Osteoblast (primary cell): ENCODE measurements at regions not wholly inside any gene's neighbourhood (a gene's known extent, or its start where the extent isn't known, plus 50 kb on each side); places are given as distances from the start of the nearest gene placed in this dataset.

Experiments used
- DNase-seq: peaks from one replicate; pipeline ENCODE4 v3.0.0; 2011; ENCODE audit warnings: low spot score, mixed read lengths; ENCODE audit not compliant: insufficient read length; ENCODE audit errors: missing footprints
- H2AFZ ChIP-seq: 2 replicates; pipeline ENCODE4 v1.6.0; 2011; ENCODE audit warnings: mild to moderate bottlenecking, low read length
- H3K27ac ChIP-seq: 2 replicates; pipeline ENCODE4 v1.5.1; 2011; ENCODE audit warnings: mild to moderate bottlenecking, low read depth, low read length, moderate library complexity
- H3K27me3 ChIP-seq: 2 replicates; pipeline ENCODE4 v1.6.0; 2012; ENCODE audit warnings: mild to moderate bottlenecking, control low read depth, inconsistent platforms, low read length, moderate library complexity; ENCODE audit not compliant: insufficient read depth
- H3K36me3 ChIP-seq: 2 replicates; pipeline ENCODE4 v1.5.1; 2011; ENCODE audit warnings: mild to moderate bottlenecking, low read length, control low read depth, moderate library complexity; ENCODE audit not compliant: insufficient read depth
- H3K4me1 ChIP-seq: 2 replicates; pipeline ENCODE4 v1.5.1; 2011; ENCODE audit warnings: mild to moderate bottlenecking, low read length, control low read depth, moderate library complexity; ENCODE audit not compliant: insufficient read depth
- H3K4me2 ChIP-seq: 2 replicates; pipeline ENCODE4 v1.6.0; 2011; ENCODE audit warnings: mild to moderate bottlenecking, low read length; ENCODE audit not compliant: insufficient read depth
- H3K4me3 ChIP-seq: fragments of 200-600 bp; sonication (generic); 3 replicates; pipeline ENCODE4 v1.5.1; 2012; ENCODE audit warnings: mild to moderate bottlenecking, low read length, inconsistent platforms; ENCODE audit not compliant: insufficient read depth
- H3K79me2 ChIP-seq: 2 replicates; pipeline ENCODE4 v1.6.0; 2012; ENCODE audit warnings: mild to moderate bottlenecking, low read length, control low read depth, inconsistent platforms; ENCODE audit not compliant: insufficient read depth
- H3K9me3 ChIP-seq: 2 replicates; pipeline ENCODE4 v1.5.1; 2011; ENCODE audit warnings: low read depth, low read length, control low read depth
- H4K20me1 ChIP-seq: 2 replicates; pipeline ENCODE4 v1.6.0; 2012; ENCODE audit warnings: mild to moderate bottlenecking, low read length, control low read depth; ENCODE audit not compliant: insufficient read depth
- TF ChIP-seq, protein P1 (sequence below): IDR thresholded peaks from 2 replicates; pipeline ENCODE4 v1.5.1; 2011; ENCODE audit warnings: mild to moderate bottlenecking, low read depth, low read length, moderate library complexity; ENCODE audit errors: extremely low read depth

DNA sequence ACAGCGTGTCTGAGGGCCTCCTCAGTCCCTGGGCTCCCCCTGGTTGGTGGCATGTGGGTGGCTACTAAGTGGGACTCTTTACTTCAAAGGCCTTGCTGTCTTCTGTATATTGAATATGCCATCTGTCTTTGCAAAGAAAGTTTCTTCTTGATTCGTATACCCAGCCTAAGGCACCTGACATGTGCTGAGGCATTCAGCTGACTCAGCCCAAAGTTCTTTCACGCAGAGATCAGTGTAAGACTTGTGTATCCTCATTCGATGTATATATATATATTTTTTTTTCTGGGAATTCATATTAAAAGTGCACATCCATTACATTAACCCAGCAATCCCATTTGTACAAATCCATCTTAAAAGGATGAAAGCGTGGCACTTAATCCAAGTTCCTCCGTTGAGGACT, 115.1 kb upstream of the PMEPA1 start:
- H3K4me3 ChIP-seq = no peak overlapping the region
- no peaks in the 10 kb centered on the region for H4K20me1 ChIP-seq
- H3K79me2 ChIP-seq = no peaks in the 10 kb centered on the region
- peaks cover 4% of the 10 kb centered on the region for H3K27me3 ChIP-seq
- no peaks in the 10 kb centered on the region for H3K4me1 ChIP-seq
- no peak overlapping the region for H3K4me2 ChIP-seq
- DNase-seq = no peak
- H3K27ac ChIP-seq = no peak overlapping the region
- no peak overlapping the region for H2AFZ ChIP-seq
- TF ChIP-seq, protein P1, sequence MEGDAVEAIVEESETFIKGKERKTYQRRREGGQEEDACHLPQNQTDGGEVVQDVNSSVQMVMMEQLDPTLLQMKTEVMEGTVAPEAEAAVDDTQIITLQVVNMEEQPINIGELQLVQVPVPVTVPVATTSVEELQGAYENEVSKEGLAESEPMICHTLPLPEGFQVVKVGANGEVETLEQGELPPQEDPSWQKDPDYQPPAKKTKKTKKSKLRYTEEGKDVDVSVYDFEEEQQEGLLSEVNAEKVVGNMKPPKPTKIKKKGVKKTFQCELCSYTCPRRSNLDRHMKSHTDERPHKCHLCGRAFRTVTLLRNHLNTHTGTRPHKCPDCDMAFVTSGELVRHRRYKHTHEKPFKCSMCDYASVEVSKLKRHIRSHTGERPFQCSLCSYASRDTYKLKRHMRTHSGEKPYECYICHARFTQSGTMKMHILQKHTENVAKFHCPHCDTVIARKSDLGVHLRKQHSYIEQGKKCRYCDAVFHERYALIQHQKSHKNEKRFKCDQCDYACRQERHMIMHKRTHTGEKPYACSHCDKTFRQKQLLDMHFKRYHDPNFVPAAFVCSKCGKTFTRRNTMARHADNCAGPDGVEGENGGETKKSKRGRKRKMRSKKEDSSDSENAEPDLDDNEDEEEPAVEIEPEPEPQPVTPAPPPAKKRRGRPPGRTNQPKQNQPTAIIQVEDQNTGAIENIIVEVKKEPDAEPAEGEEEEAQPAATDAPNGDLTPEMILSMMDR = no peak
- H3K9me3 ChIP-seq = no peaks in the 10 kb centered on the region
- no peaks in the 10 kb centered on the region for H3K36me3 ChIP-seq

DNA sequence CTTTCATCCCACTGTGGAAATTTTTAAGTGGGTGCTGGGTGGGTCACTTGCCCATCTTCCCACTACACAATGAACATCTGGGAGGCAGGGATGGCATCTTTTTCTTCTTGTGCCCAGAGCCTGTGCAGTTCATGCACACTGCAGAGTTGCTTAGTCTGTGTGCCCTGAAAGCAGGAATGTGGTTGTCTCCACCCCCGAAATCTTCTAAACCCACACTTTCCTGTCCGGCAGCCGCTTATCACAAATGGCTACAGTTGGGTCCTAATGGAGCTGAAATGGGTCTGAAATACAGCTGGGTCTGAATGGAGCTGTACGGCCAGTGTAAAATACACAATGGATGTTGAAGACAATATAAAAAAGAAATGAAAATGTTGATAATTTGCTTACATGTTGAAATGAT, 112.1 kb upstream of the PMEPA1 start:
- Histone ChIP-seq H3K4me2 (no peak overlapping the region), H3K4me3 (no peak overlapping the region), H4K20me1 (no peaks in the 10 kb centered on the region), H3K36me3 (no peaks in the 10 kb centered on the region), H3K4me1 (no peaks in the 10 kb centered on the region), H3K79me2 (no peaks in the 10 kb centered on the region), H3K27me3 (peaks cover 15% of the 10 kb centered on the region), H2AFZ (no peak overlapping the region), H3K9me3 (no peaks in the 10 kb centered on the region), H3K27ac (no peak overlapping the region)
- TF ChIP-seq, protein P1 = no peak
- no peak for DNase-seq

DNA sequence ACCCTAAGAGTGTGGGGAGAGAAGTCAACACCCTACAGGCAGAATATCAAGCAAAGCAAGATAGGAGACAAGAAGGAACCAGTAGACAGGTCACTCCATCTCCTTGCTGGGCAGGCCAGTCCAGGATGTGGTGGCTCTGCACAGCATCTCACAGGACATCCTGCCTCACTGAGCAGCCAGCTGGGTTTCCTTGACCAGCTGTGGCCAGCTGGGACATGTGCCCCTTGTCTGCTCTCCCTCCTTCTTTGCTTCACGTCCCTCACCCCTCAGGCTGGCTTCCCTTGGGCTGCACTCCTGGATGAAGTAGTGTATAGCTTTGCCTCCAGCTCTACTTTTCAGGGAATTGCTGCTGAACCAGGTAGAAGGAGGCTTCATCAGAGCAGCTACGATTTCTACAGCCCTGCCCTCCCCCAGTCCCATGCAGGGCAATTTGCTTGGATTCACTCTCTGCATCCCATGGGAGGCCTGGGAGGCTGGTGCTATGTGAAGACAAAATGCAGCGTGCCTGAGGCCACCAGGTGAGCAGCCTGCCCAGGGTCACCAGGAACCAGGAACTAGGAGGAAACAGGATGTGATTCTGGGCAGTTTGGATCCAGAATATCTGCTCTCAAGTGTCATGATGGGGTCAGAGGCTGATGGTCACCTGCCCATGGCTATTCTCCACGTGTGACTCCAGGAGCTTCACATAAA, 110.0 kb upstream of the PMEPA1 start:
- Histone ChIP-seq H3K27me3 (peaks cover 12% of the 10 kb centered on the region), H3K4me3 (no peak overlapping the region), H3K27ac (no peak overlapping the region), H3K4me2 (no peak overlapping the region), H3K79me2 (no peaks in the 10 kb centered on the region), H3K4me1 (no peaks in the 10 kb centered on the region), H4K20me1 (no peaks in the 10 kb centered on the region), H2AFZ (no peak overlapping the region), H3K36me3 (no peaks in the 10 kb centered on the region), H3K9me3 (no peaks in the 10 kb centered on the region)
- TF ChIP-seq, protein P1 = no peak
- no peak for DNase-seq

GRCh38 chr20:57819291-57819690, 109.5 kb upstream of the PMEPA1 start:
- Histone ChIP-seq H3K27ac (no peak overlapping the region), H3K79me2 (no peaks in the 10 kb centered on the region), H3K36me3 (no peaks in the 10 kb centered on the region), H3K4me3 (no peak overlapping the region), H3K27me3 (peaks cover 12% of the 10 kb centered on the region), H3K9me3 (no peaks in the 10 kb centered on the region), H4K20me1 (no peaks in the 10 kb centered on the region), H3K4me2 (no peak overlapping the region), H3K4me1 (no peaks in the 10 kb centered on the region), H2AFZ (no peak overlapping the region)
- TF ChIP-seq, protein P1 = no peak
- no peak for DNase-seq
